ENCODE measurements at regions not wholly inside any gene's neighbourhood (a gene's known extent, or its start where the extent isn't known, plus 50 kb on each side); places are given as distances from the start of the nearest gene placed in this dataset.

GRCh38 chr2:104402825-104403224 is 451.1 kb upstream of the POU3F3 start:
- Histone ChIP-seq H2AFZ (ENCODE audit: low read length) (no peak overlapping the region), H3K4me2 (ENCODE audit: low read depth, low read length) (no peak overlapping the region), H3K36me3 (replicated peaks in 1 of 2; ENCODE audit: control insufficient read depth in 1 of 2, insufficient read depth in 2 of 2, low read length in 2 of 2) (no peaks in the 10 kb centered on the region), H3K9ac (ENCODE audit: insufficient read depth, low read depth, low read length) (no peak overlapping the region), H3K27me3 (ENCODE audit: control insufficient read depth in 1 of 2, insufficient read depth in 2 of 2, low read length in 2 of 2) (peaks cover 0 to 3% of the 10 kb centered on the region in 2 experiments; a peak in 1 of 5 replicates), H3K4me1 (ENCODE audit: insufficient read depth, low read length) (no peaks in the 10 kb centered on the region), H4K20me1 (ENCODE audit: insufficient read depth, low read length) (no peaks in the 10 kb centered on the region), H3K4me3 (replicated peaks in 1 of 3; ENCODE audit: insufficient read depth in 1 of 3, low read depth in 2 of 3, low read length in 3 of 3) (no peak overlapping the region), H3K79me2 (ENCODE audit: insufficient read depth, low read length) (no peaks in the 10 kb centered on the region), H3K27ac (ENCODE audit: extremely low read length, insufficient read depth, low read length) (no peak overlapping the region), H3K9me3 (ENCODE audit: low read length) (no peaks in the 10 kb centered on the region)
- whole genome bisulfite sequencing (ENCODE audit: low lambda C conversion rate) = 0% methylated on average over 1 of the region's 3 CpGs
- ChIA-PET CTCF (ENCODE audit: low intra/inter-chr PET ratio, low total read pairs) (no interaction called here), POLR2A (no interaction called here)
- DNase-seq (ENCODE audit: low spot score) (no peak), ATAC-seq (no peak), FAIRE-seq (no peak)
- no TSS peak for BruUV-seq (replicated peaks)
- intact Hi-C loops (cut with micrococcal nuclease; ENCODE audit: unreplicated experiment) = no loop called here
- in situ Hi-C loops (cut with HindIII; ENCODE audit: extremely low pct_ligation_motif_present, low pct_unique_long_range_greater_than_20kb) = no loop called here
- TF ChIP-seq ZNF253 (CRISPR knock-in tag; IDR thresholded peaks at IDR 0.05; ENCODE audit: borderline replicate concordance) (no peak), ATM (IDR thresholded peaks at IDR 0.05; ENCODE audit: borderline replicate concordance) (no peak), SRSF9 (IDR thresholded peaks at IDR 0.05; ENCODE audit: borderline replicate concordance, insufficient read depth, low read depth, low read length, poor library complexity, severe bottlenecking) (no peak), PLRG1 (conservative IDR thresholded peaks at IDR 0.05) (no peak), SRF (IDR thresholded peaks at IDR 0.05; ENCODE audit: low read depth, low read length) (no peak), SRSF4 (IDR thresholded peaks at IDR 0.05; ENCODE audit: low read depth, low read length, poor library complexity, severe bottlenecking) (no peak), IKZF5 (CRISPR knock-in tag; IDR thresholded peaks at IDR 0.05) (no peak), FOXM1 (CRISPR knock-in tag; IDR thresholded peaks at IDR 0.05) (no peak), PCBP1 (IDR thresholded peaks at IDR 0.05; ENCODE audit: borderline replicate concordance, low read depth, low read length) (no peak), ZNF616 (CRISPR knock-in tag; IDR thresholded peaks at IDR 0.05; ENCODE audit: low read depth) (no peak), ASH2L (IDR thresholded peaks at IDR 0.05; ENCODE audit: insufficient read length, low read depth, low read length) (no peak), ZNF33B (CRISPR knock-in tag; IDR thresholded peaks at IDR 0.05) (no peak)

Measured in HepG2 (cell line).